ENCODE measurements at regions not wholly inside any gene's neighbourhood (a gene's known extent, or its start where the extent isn't known, plus 50 kb on each side); places are given as distances from the start of the nearest gene placed in this dataset.
"Not testable (repeated sequence)": the region's sequence is repeated elsewhere in the genome, so short reads cannot be mapped to it uniquely, and the experiment has no call there.

DNA sequence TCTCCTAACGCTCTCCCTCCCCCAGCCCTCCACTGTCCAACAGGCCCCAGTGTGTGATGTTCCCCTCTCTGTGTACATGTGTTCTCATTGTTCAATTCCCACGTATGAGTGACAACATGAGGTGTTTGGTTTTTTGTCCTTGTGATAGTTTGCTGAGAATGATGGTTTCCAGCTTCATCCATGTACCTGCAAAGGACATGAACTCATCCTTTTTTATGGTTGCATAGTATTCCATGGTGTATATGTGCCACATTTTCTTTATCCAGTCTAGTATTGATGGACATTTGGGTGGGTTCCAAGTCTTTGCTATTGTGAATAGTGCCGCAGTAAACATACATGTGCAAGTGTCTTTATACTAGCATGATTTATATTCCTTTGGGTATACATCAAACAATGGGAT lies 347.4 kb downstream of the MAGEE1 start:
- DNase-seq (ENCODE audit: low spot score): not testable (repeated sequence)

DNA sequence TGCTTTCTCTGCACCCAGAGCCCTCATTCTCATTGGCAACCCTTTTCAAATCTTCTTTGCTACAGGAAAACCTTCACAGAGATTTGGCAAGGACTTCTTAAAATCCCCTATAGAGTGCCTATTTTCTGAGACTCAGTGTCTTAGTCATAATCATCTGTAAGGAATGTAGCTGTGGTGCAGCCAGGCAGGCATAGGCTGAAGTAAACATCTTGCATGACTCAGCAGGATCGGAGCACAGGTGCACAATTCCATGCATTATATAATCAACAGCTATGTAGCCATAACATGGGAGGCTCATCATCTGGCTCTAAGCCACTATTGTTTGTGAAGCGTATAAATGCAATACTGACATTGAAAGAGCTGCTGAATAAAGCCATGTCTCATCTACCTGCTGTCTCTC lies 368.8 kb downstream of the MAGEE1 start:
- no peak for DNase-seq (ENCODE audit: low spot score)

DNA sequence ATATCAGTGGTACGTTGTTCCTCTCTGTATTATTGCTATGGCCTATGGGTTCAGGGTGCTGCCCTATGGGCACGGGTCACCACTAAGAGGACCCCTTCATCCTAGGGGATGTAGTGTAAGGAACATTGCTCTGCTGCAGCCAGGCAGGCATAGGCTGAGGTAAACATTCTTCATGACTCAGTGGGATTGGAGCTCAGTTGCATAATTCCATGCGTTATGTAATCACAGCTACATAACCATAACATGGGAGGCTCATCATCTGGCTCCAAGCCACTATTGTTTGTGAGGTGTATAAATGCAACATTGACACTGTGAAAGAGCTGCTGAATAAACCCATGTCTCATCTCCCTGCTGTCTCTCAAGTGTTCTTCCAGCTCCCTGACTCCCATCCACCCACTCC lies 375.2 kb downstream of the MAGEE1 start:
- DNase-seq (ENCODE audit: low spot score): no peak

DNA sequence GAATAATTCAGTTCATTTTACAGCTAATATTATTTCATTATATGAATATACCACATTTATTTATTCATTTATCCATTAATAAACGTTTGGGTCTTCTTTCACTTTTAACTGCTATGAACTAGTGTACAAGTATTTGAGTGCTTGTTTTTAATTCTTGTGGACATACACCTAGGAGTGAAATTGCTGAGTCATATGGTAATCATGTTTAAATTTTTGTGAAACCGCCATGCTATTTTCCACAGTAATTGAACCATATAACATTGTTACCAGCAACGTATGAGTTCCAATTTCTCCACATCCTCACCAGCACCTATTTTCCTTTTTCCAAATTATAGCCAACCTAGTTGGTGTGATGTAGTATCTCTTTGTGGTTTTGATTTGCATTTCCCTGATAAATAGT lies 388.2 kb downstream of the MAGEE1 start:
- DNase-seq (ENCODE audit: low spot score): no peak

DNA sequence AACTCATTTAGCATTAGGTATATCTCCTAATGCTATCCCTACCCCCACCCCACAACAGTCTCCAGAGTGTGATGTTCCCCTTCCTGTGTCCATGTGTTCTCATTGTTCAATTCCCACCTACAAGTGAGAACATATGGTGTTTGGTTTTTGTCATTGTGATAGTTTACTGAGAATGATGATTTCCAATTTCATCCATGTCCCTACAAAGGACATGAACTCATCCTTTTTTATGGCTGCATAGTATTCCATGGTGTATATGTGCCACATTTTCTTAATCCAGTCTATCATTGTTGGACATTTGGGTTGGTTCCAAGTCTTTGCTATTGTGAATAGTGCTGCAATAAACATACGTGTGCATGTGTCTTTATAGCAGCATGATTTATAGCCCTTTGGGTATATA lies 389.8 kb downstream of the MAGEE1 start:
- not testable (repeated sequence) for DNase-seq (ENCODE audit: low spot score)

DNA sequence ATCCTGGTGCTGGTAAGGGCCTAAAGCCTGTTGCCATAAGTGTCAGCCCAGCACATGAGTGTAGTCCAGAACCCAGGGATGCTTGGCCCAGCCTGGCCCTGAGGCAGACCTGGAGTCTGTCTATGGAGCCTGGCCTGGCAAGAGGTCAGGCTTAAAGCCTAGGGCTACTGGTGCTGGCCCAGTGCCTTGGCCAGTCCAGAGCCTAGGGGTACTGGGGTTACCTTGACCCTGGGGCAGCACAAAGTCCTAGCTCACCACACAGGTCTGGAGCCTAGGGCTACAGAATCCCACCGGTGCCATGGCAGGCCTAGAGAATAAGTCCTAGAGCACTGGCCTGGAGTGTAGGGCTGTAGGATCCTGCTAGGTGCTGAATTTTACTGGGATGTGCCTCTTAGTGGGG lies 393.8 kb downstream of the MAGEE1 start:
- DNase-seq (ENCODE audit: low spot score): no peak

DNA sequence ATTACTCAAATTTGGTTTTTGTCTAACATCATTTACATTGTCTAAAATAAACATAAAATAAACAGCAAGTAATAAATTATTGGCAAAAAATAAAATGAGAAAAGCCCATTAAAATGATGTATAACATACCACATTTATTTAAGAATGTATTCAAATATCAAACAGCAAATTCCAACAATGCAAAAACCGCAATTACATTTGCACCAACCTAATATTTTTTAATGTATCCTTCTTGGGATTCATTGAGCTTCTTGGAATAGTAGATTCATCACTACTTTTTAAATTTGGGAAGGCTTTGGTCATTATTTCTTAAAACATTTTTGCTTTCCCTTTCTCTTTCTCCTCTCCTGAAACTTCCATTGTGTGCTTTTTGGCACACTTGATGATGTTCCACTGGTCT lies 400.2 kb downstream of the MAGEE1 start:
- DNase-seq (ENCODE audit: low spot score): no peak

DNA sequence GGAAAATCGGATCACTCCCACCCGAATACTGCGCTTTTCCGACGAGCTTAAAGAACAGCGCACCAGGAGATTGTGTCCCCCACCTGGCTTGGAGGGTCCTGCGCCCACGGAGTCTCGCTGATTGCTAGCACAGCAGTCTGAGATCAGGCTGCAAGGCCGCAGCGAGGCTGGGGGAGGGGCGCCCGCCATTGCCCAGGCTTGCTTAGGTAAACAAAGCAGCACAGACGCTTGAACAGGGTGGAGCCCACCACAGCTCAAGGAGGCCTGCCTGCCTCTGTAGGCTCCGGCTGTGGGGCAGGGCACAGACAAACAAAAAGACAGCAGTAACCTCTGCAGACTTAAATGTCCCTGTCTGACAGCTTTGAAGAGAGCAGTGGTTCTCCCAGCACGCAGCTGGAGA lies 413.4 kb downstream of the MAGEE1 start:
- DNase-seq (ENCODE audit: low spot score): not testable (repeated sequence)

DNA sequence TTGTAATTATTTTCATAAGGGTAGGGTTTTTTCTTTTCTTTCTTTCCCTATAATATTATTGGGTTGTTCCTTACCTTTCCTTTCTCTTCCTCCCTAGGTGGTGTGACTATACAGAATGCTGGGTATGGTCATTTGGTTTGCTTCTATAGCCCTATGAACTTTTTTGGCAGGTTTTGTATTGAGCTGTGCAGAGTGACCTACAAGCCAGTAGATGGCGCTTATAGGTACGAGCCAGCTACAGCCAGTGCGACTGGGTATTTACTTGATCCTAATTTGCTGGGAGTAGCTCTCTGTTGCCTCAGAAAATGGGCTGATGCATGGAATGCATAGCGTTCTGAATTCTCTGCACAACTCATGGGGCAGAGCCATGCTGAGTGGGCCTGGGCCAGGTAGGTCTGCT lies 423.3 kb downstream of the MAGEE1 start:
- peak; percentile 7 for DNase-seq (ENCODE audit: low spot score)

DNA sequence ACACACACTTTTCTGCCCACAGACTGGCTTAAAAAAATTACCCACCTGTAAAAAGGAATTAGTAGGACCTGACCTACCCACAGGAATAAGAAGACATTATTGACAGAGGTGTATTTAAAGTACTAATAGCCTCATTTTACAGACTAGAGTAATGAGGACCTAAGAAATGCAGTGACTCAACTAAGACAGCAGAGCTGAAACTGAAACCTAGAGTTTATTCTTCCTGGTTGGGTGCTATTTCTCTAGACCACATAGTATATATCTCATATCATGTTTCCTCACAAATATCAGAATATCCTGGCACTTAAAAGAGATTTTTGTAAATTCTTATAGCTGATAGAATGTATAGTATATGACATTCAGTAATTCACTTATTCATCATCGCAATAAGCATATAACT lies 435.0 kb downstream of the MAGEE1 start:
- DNase-seq (ENCODE audit: low spot score): no peak

DNA sequence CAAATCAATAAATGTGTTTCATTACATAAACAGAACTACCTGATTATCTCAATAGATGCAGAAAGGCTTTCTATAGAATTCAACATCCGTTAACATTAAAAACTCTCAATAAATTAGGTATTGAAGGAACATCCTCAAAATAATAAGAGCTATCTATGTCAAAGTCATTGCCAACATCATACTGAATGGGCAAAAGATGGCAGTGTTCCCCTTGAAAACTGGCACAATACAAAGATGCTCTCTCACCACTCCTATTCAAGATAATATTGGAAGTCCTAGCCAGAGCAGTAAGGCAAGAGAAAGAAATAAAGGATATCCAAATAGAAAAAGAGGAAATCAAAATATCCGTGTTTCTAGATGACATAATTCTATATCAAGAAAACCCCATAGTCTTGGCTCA lies 466.4 kb downstream of the MAGEE1 start:
- no peak for DNase-seq (ENCODE audit: low spot score)

DNA sequence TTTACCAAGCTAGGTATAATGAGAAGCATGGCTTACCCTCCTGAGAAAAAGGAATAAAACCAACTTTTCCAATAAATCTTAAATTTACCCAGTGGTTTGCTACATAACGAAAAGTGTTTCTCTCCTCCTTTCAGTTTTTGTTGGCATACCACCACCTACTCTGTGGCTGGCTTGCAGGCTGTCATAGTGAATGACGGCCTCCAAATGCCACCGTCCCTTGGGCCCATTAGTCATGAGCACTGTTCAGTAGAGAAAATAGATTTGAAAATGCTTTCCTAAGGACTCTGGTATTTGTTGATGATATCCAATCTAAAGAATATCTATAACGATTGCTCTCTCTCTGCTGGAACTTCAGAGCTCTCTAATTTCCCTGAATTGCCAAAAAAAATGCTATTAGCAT lies 488.3 kb downstream of the MAGEE1 start:
- no peak for DNase-seq (ENCODE audit: low spot score)

DNA sequence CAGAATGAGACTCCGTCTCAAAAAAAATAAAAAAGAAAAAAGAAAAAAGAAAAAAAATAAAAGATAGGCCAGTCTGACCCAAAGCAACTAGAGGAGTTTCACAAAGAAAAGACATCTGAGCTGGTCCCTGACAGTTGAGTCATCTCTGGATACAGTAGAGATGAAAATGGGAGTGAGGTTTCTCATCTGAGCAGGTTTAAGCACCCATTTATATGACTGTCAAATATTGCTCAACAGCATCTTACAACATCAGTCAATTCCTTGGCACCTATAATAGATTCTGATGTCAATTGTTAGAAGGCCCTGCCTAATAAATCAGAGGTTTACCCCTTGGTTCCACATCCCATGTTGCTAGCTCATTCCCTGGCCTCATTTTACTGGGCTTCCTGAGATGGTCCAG lies 490.5 kb downstream of the MAGEE1 start:
- DNase-seq (ENCODE audit: low spot score): no peak

DNA sequence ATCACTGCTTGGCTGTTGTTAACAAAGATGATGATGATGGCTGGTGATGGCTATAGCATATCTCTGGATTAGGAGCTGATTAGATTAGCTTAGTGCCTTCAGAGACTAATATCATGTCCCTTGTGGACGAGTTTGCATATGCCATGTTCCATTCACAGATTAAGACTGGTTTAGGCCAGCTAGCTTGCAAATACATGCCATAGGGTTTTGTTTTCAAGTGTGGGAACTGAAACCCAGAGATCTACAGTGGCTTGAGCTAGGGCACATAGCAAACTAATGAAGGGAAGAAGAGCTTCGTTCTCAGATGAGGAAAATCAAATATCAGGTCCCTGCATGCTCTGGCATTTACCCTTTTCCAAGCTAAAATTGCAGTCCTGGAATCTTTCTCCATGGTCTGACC lies 492.3 kb downstream of the MAGEE1 start:
- DNase-seq (ENCODE audit: low spot score): no peak

DNA sequence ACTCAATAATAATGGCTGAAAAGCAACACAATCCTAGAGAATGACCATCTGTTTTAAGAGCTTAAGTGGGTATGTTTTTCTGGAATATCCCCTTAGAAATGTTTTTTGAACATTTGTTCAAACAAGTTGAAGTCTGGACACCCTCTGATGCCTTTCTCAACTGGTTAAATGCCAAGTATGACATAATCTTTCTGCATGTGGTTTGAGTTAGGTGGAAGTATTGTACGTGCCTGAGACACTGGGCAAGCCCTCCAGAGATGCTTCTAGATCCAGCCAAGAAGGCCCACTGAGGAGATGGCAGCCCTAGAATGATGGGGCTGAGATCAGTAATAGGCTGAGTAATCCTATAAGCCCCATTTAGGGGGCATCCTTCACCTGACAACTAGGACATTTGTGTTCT lies 493.1 kb downstream of the MAGEE1 start:
- DNase-seq (ENCODE audit: low spot score): no peak

DNA sequence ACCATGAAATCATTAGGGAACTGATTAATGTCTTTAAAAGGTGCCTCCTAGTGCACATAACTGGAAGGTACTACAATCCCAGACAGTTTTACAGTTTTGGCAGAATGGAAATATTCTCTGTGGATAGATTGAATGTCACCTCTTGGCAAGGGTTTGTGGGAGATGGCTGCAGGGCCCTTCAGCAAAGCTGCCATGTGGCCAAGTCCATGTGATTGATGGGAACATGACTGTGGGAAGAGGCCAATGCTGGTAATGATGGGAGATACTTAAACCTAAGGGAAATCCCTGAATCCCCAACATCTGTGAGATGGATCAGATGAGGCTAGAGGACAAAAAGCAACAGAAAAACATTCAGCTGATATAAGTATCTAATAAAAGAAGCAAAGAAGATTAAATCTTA lies 493.7 kb downstream of the MAGEE1 start:
- DNase-seq (ENCODE audit: low spot score): no peak

DNA sequence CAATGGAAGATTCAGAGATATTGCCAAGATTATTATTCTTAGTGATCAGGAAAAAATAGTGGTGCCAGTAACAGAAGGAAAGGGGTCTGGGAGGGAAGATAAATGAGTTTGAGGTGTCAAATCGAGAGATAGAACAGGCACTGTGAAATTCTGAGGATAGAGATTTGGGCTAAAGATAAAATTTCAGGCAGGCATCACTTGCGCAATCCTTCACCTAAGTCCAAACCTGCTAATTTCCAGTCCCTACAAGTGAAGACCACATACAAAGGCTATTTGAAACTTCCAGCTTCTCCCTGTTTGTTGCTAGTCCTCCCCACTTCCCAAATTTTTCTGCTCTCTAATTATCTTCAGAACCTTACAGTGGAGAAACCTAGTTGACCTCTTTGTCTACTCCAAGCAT lies 494.6 kb downstream of the MAGEE1 start:
- no peak for DNase-seq (ENCODE audit: low spot score)

DNA sequence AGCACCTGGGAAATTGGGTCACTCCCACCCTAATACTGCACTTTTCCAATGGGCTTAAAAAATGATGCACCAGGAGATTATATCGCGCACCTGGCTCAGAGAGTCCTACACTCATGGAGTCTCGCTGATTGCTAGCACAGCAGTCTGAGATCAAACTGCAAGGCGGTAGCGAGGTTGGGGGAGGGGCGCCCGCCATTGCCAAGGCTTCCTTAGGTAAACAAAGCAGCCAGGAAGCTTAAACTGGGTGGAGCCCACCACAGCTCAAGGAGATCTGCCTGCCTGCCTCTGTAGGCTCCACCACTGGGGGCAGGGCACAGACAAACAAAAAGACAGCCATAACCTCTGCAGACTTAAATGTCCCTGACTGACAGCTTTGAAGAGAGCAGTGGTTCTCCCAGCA lies 497.1 kb downstream of the MAGEE1 start:
- not testable (repeated sequence) for DNase-seq (ENCODE audit: low spot score)

DNA sequence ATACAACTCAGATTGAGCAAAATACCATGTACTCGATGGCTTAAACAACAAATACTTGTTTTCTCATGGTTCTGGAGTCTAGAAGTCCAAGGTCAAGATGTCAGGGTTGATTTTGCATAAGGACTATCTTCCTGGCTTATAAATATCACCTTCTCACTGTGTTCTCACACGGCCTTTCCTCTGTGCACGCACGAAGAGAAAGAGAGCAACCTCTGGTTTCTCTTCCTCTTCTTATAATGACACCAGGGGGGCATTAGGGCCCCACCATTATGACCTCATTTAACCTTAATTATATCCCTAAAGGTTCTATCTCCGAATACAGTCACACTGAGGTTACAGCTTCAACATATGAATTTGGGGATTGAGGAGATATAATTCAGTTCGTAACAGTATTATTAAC lies 504.0 kb downstream of the MAGEE1 start:
- no peak for DNase-seq (ENCODE audit: low spot score)

DNA sequence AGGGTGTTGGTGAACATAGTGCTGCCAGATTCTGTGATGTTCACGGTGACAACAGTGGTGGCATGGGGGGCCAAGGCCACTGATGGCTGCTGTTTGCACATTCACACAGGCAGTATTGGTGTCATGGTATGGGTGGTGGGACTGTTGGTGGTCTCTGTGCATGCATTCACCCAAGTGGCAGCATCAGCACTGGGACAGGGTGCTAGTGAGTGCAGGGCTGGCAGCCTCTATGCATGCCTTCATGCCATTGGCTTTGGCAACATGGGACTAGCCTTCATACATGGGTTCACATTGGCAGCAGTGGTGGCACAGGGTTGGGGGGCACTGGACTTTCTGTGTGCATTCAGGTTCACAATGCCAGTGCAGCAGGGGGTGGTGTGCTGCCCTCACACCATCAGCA lies 489.7 kb upstream of the FGF16 start:
- DNase-seq (ENCODE audit: low spot score): no peak

DNA sequence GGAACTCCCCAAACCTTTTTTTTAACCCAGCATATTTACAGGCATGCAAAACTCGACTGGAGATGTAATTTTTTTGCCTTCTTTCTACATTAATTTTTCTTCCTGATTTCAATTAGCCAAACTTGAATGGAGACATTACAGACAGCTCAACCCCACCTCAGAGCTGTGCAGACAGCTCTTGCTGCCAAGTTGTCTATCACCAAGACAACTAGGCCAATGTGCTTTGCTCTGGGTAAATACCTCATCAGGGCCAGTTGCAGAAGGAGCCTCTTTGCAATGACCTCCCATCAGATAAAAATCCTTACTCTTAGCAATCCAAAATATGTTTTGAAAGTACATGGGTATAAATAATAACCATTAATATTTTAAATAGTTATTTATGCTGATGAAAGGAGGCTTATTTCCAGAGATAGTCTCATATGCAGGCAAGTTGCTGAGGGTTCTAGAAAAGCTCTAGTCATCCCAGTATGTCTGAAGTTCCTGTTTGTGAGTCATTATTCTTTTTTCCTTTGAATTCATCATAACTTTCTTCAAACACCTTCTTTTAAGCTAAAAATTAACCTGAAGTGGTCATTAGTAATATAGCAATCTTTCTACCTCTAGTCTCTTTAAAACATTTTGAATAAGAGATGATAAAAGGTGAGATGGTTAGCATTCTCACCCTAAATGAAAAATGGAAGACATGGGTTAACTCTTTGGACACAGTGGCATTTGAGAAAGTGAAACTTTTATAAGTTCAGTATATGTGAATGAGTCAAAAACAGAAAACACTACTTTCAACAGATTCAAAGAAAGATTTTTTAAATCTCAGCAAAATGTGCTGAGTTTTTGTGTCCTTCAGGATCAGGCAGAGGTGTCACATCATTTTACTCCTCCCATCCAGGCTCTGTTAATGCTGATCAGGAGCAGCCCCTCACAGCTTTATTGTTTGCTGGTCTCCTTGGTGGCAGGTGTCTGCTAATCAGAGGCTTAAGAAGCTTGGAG lies 475.5 kb upstream of the FGF16 start:
- peak; percentile 45 for DNase-seq (ENCODE audit: low spot score)

DNA sequence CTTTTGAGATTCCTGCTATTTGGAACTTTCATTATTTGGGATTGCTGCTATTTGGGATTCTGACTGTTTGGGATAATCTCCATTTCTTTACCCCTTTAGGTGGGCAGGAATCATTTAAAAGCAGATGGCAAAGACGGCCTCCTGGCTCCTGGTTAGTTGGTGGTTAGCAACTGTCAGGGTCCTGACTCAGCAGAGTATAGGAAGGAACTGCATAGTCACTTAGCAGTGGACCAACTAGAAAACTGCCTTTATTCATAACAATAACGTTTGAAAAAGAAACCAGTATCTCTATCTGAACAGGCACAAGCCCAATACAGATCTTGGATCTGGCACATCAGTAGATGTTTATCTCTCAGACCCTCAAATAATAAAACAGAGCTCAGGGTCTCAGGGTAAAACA lies 469.7 kb upstream of the FGF16 start:
- DNase-seq (ENCODE audit: low spot score): no peak

DNA sequence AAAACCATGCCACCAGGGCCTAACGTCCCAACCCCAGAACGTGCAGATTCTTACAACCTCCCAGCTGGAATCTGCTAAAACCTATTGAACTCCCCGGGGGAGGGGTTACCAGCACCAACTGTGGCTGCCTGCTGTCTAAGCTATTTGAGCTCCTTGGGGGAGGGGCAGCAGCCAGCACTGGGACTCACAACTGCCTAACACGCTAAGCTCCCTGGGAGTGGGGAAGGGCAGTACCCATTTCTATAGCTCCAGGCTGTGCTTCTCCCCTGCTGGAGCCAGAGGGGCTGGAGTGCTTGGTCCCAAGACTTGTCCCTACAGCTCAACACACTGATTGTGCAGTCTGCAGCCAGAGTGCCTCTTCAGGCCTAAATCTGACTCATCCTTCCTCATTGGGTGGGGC lies 459.8 kb upstream of the FGF16 start:
- DNase-seq (ENCODE audit: low spot score): no peak

DNA sequence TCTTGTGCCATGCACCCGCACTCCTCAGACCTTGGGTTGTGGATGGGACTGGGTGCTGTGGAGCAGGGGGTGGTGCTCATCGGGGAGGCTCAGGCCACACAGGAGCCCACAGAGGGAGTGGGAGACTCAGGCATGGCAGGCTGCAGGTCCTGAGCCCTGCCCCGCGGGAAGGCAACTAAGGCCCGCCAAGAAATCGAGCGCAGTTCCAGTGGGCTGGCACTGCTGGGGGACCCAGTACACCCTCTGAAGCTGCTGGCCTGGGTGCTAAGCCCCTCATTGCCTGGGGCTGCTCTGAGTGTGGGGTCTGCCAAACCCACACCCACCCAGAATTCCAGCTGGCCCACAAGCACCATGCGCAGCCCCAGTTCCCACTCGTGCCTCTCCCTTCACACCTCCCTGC lies 450.5 kb upstream of the FGF16 start:
- DNase-seq (ENCODE audit: low spot score): no peak

Measured in activated CD4-positive, alpha-beta T cell treated with anti-CD3 and anti-CD28 coated beads, Interleukin-2, Interleukin-4, amounts not matched to agents 100 ng/mL and 50 ng/mL, durations not matched to agents 16 hours and 8 hours (primary cell).